GM12864 (cell line): ENCODE measurements at regions not wholly inside any gene's neighbourhood (a gene's known extent, or its start where the extent isn't known, plus 50 kb on each side); places are given as distances from the start of the nearest gene placed in this dataset.

ENCODE experiments used
- DNase-seq: peaks from one replicate; pipeline ENCODE4 v3.0.0-alpha.2; 2011; ENCODE audit warnings: low read depth
- H3K4me3 ChIP-seq: 2 replicates; pipeline ENCODE4 v1.5.1; 2011; ENCODE audit warnings: mild to moderate bottlenecking, low read depth, low read length, control low read depth
- TF ChIP-seq, protein P1 (sequence below): IDR thresholded peaks from 2 replicates; pipeline ENCODE4 v1.5.1; 2011; ENCODE audit warnings: low read depth, mild to moderate bottlenecking, moderate library complexity, low read length, control low read depth, inconsistent platforms; ENCODE audit errors: missing control alignments

DNA sequence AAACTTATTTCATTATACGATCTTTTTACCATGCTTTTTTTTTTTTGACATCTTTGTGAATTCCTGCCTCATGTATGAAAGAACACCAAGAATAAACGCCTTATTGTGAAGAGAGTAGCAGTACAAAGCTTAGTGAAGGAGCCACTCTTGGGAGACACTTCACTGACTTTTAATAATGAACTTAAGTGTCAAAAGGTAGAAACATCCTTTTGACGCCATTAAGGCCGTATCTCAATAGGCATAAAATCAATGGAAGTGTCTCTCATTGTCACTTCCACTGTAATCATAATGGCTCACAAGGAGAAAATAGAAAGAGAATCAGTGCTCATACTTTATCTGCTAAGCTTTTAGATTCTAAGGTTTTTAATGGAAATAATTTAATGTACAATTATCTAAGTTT is 657.8 kb downstream of the DIPK2A start:
- TF ChIP-seq, protein P1, sequence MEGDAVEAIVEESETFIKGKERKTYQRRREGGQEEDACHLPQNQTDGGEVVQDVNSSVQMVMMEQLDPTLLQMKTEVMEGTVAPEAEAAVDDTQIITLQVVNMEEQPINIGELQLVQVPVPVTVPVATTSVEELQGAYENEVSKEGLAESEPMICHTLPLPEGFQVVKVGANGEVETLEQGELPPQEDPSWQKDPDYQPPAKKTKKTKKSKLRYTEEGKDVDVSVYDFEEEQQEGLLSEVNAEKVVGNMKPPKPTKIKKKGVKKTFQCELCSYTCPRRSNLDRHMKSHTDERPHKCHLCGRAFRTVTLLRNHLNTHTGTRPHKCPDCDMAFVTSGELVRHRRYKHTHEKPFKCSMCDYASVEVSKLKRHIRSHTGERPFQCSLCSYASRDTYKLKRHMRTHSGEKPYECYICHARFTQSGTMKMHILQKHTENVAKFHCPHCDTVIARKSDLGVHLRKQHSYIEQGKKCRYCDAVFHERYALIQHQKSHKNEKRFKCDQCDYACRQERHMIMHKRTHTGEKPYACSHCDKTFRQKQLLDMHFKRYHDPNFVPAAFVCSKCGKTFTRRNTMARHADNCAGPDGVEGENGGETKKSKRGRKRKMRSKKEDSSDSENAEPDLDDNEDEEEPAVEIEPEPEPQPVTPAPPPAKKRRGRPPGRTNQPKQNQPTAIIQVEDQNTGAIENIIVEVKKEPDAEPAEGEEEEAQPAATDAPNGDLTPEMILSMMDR, result no peak

DNA sequence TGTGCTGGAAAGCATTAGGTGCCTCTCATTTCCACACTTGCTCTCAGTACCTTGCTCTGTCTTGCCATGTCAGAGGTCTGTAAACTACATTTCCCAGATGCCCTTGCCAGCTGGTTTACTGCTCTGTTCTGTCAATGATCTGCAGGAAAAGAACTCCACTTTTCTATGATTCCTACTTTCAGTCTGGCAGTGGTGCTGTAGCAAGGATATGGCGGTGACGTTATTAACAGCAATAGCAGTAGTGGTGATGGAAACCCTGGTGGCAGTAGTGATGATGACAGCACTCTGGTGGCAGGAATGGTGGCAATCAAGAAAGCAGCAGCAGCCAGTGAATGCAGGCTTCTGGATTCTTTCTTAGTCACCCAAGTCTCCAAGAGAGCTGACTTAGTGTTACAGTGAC is 665.2 kb downstream of the DIPK2A start:
- TF ChIP-seq, protein P1, result peak; percentile 19
- no peak overlapping the region for H3K4me3 ChIP-seq
- no peak for DNase-seq

More for the DNA sequence above, 657.8 kb downstream of the DIPK2A start:
- no peak overlapping the region for H3K4me3 ChIP-seq
- no peak for DNase-seq

DNA sequence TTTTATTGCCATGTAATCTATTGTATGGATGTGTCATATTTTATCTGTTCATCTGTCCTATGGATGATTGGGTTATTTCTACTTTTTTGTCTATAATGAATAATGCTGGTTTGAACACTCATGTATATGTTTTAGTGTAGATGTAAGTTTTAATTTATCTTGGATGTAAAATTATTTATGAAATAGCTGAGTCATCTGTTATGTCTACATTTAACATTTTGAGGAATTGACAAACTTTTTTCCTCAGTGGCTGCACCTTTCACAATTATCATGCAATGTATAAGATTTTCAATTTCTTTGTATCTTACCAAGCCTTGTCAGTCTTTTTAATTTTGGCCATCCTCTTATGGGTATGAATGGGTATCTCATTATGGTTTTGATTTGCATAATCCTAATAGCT is 666.4 kb downstream of the DIPK2A start:
- no peak for DNase-seq
- TF ChIP-seq, protein P1, result no peak
- H3K4me3 ChIP-seq, result no peak overlapping the region

DNA sequence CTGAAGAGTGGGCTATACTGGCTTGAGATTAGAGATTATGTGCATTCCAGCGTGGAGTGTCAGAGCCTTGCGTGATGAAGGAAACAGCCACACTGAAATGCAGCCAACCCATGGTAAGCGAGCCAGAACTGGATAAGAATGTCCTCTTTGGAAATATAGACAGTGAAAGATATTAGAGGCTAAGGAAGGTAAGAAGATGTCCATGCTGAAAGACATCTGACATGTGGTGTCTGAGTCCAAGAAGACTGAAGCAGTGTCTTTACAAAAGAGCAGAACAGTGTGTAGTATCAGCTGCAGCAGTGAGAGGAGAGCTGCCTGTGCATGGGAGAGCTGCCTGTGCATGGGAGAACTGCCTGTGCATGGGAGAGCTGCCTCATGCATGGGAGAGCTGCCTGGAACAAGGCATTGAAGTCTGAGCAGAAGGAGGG is 672.2 kb downstream of the DIPK2A start:
- TF ChIP-seq, protein P1, result no peak
- DNase-seq, result no peak
- no peak overlapping the region for H3K4me3 ChIP-seq

DNA sequence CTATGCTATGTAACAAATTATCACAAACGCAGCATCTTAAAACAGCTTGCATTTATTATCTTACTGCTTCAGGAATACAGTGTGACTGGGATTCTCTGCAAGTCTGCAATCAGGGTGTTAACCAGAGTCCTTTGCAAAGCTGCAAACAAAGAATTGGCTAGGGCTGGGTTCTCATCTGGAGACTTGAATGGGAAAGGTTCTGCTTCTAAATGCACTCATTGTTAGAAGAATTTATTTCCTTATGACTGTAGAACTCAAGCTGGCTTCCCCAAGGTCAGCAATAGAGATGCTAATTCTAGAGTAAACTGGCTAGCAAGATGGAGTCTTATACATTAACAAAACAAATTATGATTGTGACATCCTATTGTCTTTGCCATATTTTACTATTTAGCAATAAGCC is 673.7 kb downstream of the DIPK2A start:
- TF ChIP-seq, protein P1, result no peak
- no peak overlapping the region for H3K4me3 ChIP-seq
- no peak for DNase-seq

DNA sequence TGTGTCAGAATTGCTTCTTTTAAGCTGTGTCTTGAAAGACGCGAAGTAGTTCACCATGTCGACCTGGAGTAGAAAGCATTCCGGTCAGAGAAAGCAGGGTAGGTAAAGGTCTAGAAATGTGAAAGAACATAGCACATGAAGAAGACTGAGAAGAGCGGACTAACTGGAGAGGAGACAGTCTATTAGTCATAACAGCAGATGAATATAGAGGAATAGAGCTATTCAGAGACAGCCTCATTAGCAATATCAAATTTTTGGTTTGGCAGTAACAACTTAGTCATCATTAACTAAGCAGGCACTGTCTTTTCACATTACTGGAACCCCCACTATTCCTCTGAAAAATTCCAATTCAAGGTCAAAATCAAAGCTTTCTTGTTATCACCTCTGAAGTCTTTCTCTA is 678.8 kb downstream of the DIPK2A start:
- TF ChIP-seq, protein P1, result no peak
- no peak overlapping the region for H3K4me3 ChIP-seq
- DNase-seq, result no peak

DNA sequence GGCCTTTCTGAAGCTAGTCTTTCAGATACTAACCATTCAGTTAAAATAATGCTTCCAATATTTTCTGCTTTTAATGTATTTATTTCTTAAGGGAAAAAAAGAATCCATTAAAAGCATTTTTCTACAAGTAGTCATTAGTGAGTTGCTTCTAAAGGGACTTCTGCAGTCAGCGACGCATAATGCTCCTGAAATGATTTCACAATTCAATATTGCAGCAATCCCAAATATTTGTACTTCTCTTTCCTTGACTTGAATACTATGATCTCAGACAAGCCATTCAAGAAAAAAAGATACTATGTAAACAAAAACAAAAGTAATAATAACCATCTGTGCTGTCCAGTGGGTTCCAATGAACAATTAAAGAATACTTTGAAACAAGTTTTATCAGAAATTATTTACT is 681.0 kb downstream of the DIPK2A start:
- no peak for DNase-seq
- TF ChIP-seq, protein P1, result no peak
- no peak overlapping the region for H3K4me3 ChIP-seq
